ENCODE measurements at regions not wholly inside any gene's neighbourhood (a gene's known extent, or its start where the extent isn't known, plus 50 kb on each side); places are given as distances from the start of the nearest gene placed in this dataset.

DNA sequence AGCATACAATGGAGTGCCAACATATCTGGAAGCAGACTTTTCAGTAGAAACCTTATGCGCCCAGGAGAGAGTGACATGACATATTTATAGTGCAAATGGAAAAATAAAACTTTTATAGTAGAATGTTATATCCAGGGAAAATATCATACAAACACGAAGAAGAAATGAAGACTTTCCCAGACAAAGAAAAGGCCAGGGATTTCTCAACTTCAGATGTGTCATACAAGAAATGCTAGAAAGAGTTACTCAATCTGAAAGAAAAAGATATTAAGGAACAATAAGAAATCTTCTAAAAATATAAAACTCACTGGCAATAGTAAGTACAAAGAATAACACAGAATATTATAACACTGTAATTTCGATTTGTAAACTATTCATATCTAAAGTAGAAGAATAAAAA is 1269.3 kb downstream of the GRIK2 start:
- TF ChIP-seq, protein P1, sequence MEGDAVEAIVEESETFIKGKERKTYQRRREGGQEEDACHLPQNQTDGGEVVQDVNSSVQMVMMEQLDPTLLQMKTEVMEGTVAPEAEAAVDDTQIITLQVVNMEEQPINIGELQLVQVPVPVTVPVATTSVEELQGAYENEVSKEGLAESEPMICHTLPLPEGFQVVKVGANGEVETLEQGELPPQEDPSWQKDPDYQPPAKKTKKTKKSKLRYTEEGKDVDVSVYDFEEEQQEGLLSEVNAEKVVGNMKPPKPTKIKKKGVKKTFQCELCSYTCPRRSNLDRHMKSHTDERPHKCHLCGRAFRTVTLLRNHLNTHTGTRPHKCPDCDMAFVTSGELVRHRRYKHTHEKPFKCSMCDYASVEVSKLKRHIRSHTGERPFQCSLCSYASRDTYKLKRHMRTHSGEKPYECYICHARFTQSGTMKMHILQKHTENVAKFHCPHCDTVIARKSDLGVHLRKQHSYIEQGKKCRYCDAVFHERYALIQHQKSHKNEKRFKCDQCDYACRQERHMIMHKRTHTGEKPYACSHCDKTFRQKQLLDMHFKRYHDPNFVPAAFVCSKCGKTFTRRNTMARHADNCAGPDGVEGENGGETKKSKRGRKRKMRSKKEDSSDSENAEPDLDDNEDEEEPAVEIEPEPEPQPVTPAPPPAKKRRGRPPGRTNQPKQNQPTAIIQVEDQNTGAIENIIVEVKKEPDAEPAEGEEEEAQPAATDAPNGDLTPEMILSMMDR (IDR thresholded peaks at IDR 0.05): no peak
- no peak for TF ChIP-seq POLR2A (IDR thresholded peaks at IDR 0.05)
